Activated T-cell treated with anti-CD3 and anti-CD28 coated beads for 24 hours (primary cell): ENCODE measurements at regions not wholly inside any gene's neighbourhood (a gene's known extent, or its start where the extent isn't known, plus 50 kb on each side); places are given as distances from the start of the nearest gene placed in this dataset.

Experiments used
- DNase-seq: peaks from one replicate; pipeline ENCODE4 v3.0.0-alpha.2; 2020; ENCODE audit warnings: low read depth

- no peak for DNase-seq
Observed at GRCh38 chr5:128591598-128592455, 53.8 kb upstream of the FBN2 start.

DNA sequence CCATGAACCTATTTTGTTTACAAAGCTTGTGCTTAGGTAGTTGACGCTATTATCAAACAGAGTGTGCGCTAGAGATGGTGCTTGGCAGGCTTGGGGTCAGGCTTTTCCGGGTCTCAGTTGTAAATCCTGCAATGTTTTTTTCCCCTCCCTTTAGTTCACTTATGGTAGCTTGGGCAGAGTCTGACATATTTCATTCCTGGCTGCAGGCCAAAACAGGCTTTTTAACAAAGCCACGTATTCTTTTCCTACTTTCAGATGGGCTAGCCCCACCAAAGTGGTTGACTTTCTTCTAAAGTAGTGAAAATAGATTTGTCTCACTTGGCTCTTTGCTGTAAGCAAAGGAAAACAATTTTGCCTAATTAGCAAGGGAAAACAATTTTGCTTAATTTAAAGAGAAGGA lies 58.0 kb upstream of the FBN2 start:
- no peak for DNase-seq

DNA sequence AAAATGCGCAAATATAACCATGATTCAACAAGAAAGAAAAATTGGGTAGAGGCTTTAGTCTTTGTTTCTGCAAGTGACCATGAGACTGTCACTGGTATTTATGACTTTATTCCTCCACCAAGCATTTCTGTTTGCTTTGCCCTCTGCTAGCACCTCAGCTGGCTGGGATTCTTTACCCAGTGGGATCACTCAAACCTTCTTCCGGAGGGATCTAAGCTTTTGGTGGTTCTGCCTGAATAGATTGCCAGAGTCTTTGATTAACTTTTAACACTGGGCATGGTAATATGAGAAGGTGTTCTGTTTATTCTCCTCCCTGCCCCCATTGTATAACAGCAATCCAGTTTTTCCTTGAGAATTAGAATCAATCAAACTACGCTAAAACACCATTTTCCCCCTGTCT lies 59.1 kb upstream of the FBN2 start:
- DNase-seq: no peak

- DNase-seq: no peak
Observed at GRCh38 chr5:128613128-128613527, 75.1 kb upstream of the FBN2 start.

- no peak for DNase-seq
Observed at GRCh38 chr5:128613766-128614165, 75.7 kb upstream of the FBN2 start.

GRCh38 chr5:128615578-128615977 lies 77.5 kb upstream of the FBN2 start:
- DNase-seq: no peak

DNA sequence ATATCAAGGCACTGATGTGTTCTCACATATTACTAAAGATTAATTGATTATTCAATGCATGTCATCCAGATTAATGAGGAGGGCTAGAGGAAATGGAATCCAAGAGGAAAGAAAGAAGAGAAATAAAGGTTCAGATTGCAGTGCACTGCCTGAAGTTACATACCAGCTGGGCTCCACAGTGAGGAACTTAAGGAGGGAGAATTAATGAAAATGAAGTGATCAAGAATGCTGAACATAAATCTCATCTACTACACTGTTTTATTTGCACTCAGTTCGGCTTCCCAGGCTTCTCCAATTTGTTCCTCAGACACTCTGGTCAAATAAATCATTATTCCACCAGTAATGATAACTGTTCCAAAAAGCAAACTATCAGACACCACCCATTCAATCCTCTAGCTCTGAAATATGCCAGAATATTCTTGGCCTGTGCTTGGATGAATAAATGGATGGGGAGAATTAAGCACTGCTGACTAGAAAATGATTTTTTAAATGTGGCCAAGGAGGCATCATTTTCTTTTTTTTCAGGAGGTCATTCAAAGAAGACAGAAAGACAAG lies 88.6 kb upstream of the FBN2 start:
- no peak for DNase-seq

- DNase-seq: no peak
Observed at GRCh38 chr5:128627939-128628338, 89.9 kb upstream of the FBN2 start.

DNA sequence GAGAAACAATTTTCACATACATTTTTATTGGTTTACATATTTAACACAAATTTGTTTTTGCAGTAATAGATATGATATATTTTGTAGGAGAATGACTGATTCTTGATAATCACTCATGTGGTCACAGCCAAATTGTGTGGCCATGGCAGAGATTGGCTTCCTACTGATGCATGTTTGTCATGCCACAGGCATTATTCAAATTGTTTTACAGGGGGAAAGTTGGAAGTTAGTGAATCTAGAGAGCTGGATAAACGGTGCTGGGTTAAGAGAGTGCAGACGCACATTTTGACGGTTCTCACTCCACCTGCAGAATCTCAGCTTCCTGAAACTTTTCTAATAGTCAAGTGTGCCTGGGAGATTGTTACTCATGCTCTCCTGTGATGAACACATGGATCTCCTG lies 91.1 kb upstream of the FBN2 start:
- DNase-seq: no peak

DNA sequence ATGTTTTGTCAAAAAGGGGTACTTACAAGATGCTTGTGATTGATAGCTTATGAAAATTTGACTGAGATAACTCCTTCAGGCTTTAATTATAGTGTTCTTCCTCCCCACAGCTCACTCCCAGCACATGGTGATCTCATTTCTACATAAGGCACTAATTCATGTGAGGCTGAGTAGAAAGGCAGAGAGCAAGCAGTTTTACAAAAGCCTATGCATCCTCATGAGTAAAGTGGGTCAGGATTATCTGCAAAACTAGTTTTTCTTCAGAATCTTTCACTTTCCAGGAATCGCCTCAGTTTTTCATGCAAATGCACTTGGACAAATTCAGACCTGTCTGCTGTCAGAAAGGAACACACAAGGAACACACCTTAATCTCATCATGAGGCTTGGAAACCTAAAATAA lies 92.1 kb upstream of the FBN2 start:
- DNase-seq: no peak

DNA sequence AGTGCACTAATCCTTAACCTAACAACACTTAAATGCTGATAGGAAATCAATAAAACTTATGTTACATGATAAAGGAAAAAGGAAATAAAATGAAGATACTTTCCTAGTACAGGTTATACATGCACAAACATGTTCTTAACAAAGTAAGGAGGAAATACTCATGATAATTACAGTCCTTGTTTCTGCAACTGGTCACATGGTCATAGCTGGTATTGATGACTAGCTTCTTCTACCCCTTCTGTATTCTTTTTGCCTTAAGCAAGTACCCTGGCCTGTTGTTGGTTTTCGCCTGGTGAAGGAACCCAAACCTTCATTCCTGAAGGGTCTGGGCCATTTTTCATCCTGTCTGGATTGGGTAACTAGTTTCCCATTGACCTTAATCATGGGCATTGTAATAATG lies 93.7 kb upstream of the FBN2 start:
- no peak for DNase-seq

DNA sequence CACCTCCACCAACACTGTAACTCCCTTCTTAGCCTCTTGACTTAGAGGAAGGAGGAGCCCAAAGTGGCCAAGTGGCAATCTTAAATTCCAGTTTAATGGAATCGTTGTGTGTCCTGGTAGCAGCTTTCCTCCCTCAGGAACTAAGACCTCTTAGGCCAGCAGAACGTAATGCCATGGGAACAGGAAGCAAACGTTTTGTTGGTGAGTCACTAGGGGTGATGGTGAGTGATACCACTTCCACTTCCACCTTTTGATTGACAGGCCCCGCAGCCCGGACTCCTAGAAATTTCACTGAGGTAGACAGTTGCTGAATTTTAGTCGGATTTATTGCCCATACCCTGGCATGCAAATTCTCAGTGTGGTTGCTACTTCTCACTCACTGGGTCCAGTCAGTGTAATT lies 94.2 kb upstream of the FBN2 start:
- DNase-seq: no peak

GRCh38 chr5:128633901-128634300 lies 95.9 kb upstream of the FBN2 start:
- DNase-seq: no peak

GRCh38 chr5:128635379-128635778 lies 97.3 kb upstream of the FBN2 start:
- no peak for DNase-seq

DNA sequence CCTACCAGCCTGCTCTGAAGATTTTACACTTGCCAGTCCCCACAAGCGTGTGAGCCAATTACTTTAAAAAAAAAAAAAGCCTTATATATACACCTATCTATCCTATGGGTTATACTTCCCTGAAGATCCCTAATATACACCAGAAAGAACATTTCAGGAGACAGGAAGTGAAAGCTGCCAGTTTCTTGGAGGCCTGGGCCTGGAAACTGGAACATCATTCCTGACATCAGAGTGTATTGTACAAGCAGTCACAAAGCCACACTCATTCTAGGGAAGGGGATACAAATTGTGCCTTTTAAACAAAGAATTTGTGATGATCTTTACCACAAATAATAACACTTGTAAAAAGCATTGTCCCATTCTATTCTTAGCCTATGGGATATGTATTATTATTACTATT lies 98.3 kb upstream of the FBN2 start:
- no peak for DNase-seq

DNA sequence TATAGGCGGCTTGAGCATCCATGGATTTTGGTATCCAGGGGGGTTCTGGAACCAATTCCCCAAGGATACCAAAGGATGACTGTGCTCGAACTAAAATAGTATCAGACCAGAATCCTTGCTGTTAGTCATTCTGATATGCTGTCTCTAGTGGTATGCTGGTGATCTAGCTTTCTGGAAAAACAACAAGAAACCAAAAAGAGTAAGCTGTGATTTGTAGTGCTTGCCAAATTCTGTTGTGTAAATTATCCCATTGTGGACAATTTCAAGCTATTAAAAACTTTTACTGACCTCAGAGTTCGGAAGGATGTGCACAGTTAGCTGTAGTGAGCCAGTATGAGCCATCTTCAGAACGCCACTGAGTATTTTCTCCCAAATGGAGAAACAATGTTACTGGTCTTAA lies 99.0 kb upstream of the FBN2 start:
- no peak for DNase-seq

GRCh38 chr5:128641861-128642260 lies 103.8 kb upstream of the FBN2 start:
- no peak for DNase-seq

GRCh38 chr5:128644863-128645262 lies 106.8 kb upstream of the FBN2 start:
- no peak for DNase-seq

GRCh38 chr5:128645581-128645980 lies 107.5 kb upstream of the FBN2 start:
- DNase-seq: no peak

DNA sequence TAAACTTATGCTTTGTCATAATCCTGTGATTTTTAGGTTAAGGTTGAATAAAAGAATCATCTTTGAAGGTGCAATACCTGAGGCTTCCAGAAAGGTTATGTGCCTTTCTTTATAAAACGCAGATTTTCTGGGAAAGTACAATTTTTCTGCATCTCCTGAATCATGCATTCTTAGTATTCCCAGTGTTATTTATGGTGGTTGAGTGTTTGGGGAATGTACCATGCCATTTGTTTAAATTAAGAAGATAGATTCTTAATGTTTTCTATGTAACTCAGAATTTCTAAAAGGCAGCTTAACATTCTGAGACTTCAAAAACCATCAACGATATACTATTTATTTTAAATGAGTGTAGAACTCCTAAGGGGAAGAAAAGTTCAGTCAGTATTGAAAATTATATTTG lies 108.1 kb upstream of the FBN2 start:
- no peak for DNase-seq

- no peak for DNase-seq
Observed at GRCh38 chr5:128649192-128649591, 111.1 kb upstream of the FBN2 start.

GRCh38 chr5:128662997-128663396 lies 125.0 kb upstream of the FBN2 start:
- no peak for DNase-seq

DNA sequence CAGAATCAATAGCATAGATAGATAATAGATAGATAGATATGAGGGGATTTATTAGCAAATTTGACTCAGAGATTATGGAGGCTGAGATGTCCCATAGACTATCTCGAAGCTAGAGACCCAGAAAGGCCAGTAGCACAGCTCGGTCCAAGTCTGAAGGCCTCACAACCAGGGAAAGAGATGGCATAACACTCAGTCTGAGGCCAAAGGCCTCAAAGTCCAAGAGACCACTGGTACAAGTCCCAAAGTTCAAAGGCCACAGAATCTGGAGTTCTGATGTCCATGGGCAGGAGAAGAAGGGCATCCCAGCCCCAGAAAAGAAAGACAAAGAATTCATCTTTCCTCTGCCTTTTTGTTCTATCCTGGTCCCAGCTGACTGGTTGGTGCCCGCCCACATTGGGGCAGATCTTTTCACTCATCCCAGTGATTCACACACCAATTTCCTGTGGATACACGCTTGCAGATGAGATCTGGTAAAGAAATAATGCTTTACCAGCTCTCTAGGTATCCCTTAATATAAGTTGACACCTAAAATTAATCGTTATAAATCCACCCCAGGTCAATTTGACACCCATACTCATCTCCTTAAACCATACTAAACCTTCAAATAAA lies 127.8 kb upstream of the FBN2 start:
- no peak for DNase-seq

DNA sequence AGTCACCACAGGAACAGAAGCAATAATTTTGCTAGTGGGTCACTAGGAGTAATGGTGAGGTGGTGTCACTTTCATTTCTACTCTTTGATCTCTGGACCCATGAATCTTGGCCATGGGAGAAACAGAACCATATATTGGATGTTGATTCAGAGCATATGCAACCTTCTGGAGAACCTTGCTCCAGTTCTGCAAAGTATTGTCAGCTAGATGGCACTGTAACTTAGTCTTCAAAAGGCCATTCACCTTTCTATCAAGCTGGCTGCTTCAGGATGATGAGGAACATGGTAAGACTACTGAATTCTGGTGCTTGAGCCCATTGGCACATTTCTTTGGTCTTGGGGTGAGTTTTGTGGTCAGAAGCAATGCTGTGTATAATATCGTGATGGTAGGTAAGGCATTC lies 129.1 kb upstream of the FBN2 start:
- no peak for DNase-seq
